Suprapubic skin (tissue), 4 donors: ENCODE measurements at regions not wholly inside any gene's neighbourhood (a gene's known extent, or its start where the extent isn't known, plus 50 kb on each side); places are given as distances from the start of the nearest gene placed in this dataset.

ENCODE experiments used
- DNase-seq, 2 donors: peaks; one replicate each; pipeline ENCODE4 v3.0.0-alpha.2; 2019; ENCODE audit warnings: low spot score in 2 of 2
- H3K27ac ChIP-seq: fragments of 200-600 bp; sonication (generic); one replicate; pipeline ENCODE4 v1.5.1; 2019
- H3K27me3 ChIP-seq: fragments of 200-600 bp; sonication (generic); one replicate; pipeline ENCODE4 v1.5.1; 2019
- H3K36me3 ChIP-seq: fragments of 200-600 bp; sonication (generic); one replicate; pipeline ENCODE4 v1.5.1; 2019
- H3K4me1 ChIP-seq: fragments of 200-600 bp; sonication (generic); one replicate; pipeline ENCODE4 v1.5.1; 2019
- H3K4me3 ChIP-seq: fragments of 200-600 bp; sonication (generic); one replicate; pipeline ENCODE4 v1.5.1; 2019; ENCODE audit warnings: mild to moderate bottlenecking
- H3K9me3 ChIP-seq: fragments of 200-600 bp; sonication (generic); one replicate; pipeline ENCODE4 v1.5.1; 2019
- EP300 ChIP-seq: sonication (generic); formaldehyde crosslinking; IDR thresholded peaks from one replicate; pipeline ENCODE4 v1.6.1; 2017; ENCODE audit warnings: antibody characterized with exemption
- POLR2A ChIP-seq, 2 donors: fragments of 450-650 bp; IDR thresholded peaks; one replicate each; pipeline ENCODE4 v1.6.1; 2017; ENCODE audit warnings: antibody characterized with exemption in 2 of 2, mild to moderate bottlenecking in 2 of 2, moderate library complexity in 2 of 2
- POLR2AphosphoS5 ChIP-seq, 3 donors: sonication (generic); formaldehyde crosslinking; IDR thresholded peaks; one replicate each; pipeline ENCODE4 v1.6.1; 2017; ENCODE audit warnings: antibody characterized with exemption in 3 of 3
- WGBS: methylation state at CpG from one replicate; pipeline ENCODE4 v1.1.5; 2018; 5-methylcytosine and 5-hydroxymethylcytosine counted together
- TF ChIP-seq, protein P1 (sequence below), 2 donors: fragments of 200-600 bp in 1 of 2; fragments of 450-650 bp in 1 of 2; sonication (generic) in 1 of 2; IDR thresholded peaks; one replicate each; pipeline ENCODE4 v1.5.1; 2016 to 2019; ENCODE audit warnings: antibody characterized with exemption in 2 of 2, mild to moderate bottlenecking in 1 of 2, moderate library complexity in 1 of 2

DNA sequence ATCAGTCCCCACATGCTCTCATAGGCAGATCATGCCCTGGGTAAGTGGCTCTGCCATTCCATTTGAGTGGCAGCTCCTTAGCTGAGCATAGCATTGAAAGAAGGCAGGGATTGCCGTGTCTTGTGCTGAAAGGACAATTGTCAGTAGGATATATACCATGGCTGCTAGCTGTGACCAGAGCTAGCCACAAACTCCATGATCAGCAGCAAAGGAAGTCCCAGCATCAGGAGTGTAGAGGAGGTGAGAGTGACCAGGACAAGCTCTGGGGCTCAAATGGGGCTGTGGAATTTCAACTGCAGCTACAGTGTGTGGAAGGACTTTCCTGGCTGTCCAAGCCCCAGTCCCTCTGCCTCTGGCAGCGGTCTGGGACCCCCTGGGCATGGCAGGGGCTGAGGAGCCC, 54.4 kb upstream of the LGALSL start:
- TF ChIP-seq, protein P1, sequence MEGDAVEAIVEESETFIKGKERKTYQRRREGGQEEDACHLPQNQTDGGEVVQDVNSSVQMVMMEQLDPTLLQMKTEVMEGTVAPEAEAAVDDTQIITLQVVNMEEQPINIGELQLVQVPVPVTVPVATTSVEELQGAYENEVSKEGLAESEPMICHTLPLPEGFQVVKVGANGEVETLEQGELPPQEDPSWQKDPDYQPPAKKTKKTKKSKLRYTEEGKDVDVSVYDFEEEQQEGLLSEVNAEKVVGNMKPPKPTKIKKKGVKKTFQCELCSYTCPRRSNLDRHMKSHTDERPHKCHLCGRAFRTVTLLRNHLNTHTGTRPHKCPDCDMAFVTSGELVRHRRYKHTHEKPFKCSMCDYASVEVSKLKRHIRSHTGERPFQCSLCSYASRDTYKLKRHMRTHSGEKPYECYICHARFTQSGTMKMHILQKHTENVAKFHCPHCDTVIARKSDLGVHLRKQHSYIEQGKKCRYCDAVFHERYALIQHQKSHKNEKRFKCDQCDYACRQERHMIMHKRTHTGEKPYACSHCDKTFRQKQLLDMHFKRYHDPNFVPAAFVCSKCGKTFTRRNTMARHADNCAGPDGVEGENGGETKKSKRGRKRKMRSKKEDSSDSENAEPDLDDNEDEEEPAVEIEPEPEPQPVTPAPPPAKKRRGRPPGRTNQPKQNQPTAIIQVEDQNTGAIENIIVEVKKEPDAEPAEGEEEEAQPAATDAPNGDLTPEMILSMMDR (IDR thresholded peaks at IDR 0.05) = no peak
- no peak for TF ChIP-seq POLR2AphosphoS5 (IDR thresholded peaks at IDR 0.05)
- TF ChIP-seq POLR2A (IDR thresholded peaks at IDR 0.05) = no peak
- no peak for TF ChIP-seq EP300
- no peaks in the 10 kb centered on the region for H3K36me3 ChIP-seq
- no peaks in the 10 kb centered on the region for H3K9me3 ChIP-seq
- no peak overlapping the region for H3K27ac ChIP-seq
- no peak overlapping the region for H3K4me3 ChIP-seq
- WGBS = 94% methylated on average over 2 of the region's 2 CpGs
- no peak for DNase-seq
- no peaks in the 10 kb centered on the region for H3K27me3 ChIP-seq
- H3K4me1 ChIP-seq = peaks cover 29% of the 10 kb centered on the region

DNA sequence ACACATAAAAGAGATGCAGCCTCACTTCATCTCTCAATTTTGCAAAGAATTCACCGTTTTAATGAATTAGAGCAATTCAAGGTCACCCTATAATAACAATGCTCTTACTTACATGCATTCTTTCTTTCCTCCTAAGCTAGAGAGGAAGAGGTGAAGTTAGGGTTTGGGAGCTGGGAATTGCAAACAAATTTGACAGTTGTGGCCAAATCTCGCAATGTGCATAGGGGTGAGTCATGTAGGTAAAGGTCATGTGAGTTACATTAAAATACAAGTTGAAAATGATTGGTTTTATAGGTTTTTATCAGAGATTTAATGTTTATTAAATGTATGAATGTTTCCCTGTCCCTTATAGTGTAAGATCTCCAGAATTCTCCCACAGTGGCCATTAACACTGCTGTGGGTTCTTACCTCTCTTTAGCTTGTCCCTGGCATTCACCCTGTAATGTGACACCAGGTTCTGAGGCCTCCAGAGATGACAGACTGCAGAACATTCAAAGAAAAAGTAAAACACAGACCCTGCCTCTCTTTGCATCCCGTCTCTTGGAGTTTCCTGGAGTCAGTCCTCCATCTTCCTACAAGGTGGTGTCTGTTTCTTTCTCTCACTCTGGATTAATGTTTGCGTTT, 53.7 kb upstream of the LGALSL start:
- no peaks in the 10 kb centered on the region for H3K36me3 ChIP-seq
- 91% methylated on average over 4 of the region's 4 CpGs for WGBS
- DNase-seq = no peak
- H3K27ac ChIP-seq = no peak overlapping the region
- no peak overlapping the region for H3K4me3 ChIP-seq
- no peaks in the 10 kb centered on the region for H3K27me3 ChIP-seq
- TF ChIP-seq, protein P1 (IDR thresholded peaks at IDR 0.05) = no peak
- TF ChIP-seq EP300 = no peak
- no peak for TF ChIP-seq POLR2A (IDR thresholded peaks at IDR 0.05)
- TF ChIP-seq POLR2AphosphoS5 (IDR thresholded peaks at IDR 0.05) = no peak
- peaks cover 36% of the 10 kb centered on the region for H3K4me1 ChIP-seq
- H3K9me3 ChIP-seq = no peaks in the 10 kb centered on the region

DNA sequence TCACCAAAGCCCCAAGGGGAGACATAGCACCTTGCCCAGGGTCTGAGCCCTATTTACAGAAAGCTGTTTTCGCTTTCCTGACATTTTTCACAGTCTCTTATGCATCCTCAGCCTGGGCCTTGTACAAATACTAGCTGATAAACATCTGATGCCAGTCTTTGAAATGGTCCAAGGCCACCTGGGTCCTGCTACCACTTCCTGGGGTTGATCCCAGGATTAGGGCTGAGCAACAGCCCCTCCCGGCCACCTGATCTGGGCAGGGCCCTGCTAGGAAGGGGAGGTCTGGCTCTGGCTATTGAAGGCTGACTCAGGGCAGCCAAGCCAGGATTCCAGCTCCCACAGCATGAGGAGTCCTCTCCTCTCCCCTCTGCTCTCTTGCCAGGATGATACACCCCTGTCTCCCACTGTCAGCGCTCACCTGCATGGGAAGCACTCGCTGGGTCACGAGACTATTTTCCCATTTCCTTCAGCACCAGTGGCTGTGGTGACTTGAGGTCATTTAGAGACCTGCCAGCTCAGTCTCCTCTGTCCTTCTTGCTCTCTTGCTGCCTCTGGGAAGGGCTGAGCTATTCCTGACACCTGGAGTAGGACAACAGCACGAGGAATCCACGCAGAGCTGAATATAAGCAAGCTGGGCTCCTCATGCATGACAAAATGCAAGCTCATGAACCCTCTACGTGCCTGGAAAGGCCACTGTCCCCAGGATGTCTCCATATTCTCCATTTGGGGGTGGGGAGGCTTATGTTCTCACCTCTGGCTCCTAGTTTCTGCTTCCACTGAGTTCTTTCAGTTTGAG, 53.0 kb upstream of the LGALSL start:
- Histone ChIP-seq H3K27me3 (no peaks in the 10 kb centered on the region), H3K36me3 (no peaks in the 10 kb centered on the region), H3K9me3 (no peaks in the 10 kb centered on the region), H3K4me1 (peaks cover 43% of the 10 kb centered on the region), H3K4me3 (no peak overlapping the region), H3K27ac (no peak overlapping the region)
- DNase-seq = no peak
- 93% methylated on average over 8 of the region's 8 CpGs for WGBS
- TF ChIP-seq POLR2A (IDR thresholded peaks at IDR 0.05) (no peak), EP300 (no peak), POLR2AphosphoS5 (IDR thresholded peaks at IDR 0.05) (no peak)
- TF ChIP-seq, protein P1 (IDR thresholded peaks at IDR 0.05) = no peak

DNA sequence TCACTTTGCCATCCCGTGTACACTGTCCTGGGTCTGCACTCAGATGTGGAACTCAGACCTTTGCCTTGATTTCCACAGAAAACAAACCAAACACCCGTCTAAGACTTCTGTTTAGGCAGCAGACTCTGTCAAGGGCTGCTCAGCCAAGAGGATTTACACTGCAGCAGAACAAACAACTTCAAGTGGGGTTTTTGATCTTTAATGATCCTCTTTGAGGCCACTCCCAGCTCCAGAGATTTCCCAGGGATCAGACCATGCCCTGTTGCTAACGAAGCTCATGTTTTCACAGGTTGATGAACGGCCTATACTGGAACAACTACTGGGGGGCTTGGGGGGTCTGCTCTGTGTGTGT, 52.5 kb upstream of the LGALSL start:
- no peaks in the 10 kb centered on the region for H3K27me3 ChIP-seq
- no peaks in the 10 kb centered on the region for H3K9me3 ChIP-seq
- WGBS = 78% methylated on average over 4 of the region's 4 CpGs
- no peaks in the 10 kb centered on the region for H3K36me3 ChIP-seq
- no peak for TF ChIP-seq POLR2AphosphoS5 (IDR thresholded peaks at IDR 0.05)
- no peak for TF ChIP-seq POLR2A (IDR thresholded peaks at IDR 0.05)
- no peak for TF ChIP-seq EP300
- TF ChIP-seq, protein P1 (IDR thresholded peaks at IDR 0.05) = no peak
- H3K27ac ChIP-seq = no peak overlapping the region
- H3K4me3 ChIP-seq = no peak overlapping the region
- peaks cover 49% of the 10 kb centered on the region for H3K4me1 ChIP-seq
- no peak for DNase-seq

DNA sequence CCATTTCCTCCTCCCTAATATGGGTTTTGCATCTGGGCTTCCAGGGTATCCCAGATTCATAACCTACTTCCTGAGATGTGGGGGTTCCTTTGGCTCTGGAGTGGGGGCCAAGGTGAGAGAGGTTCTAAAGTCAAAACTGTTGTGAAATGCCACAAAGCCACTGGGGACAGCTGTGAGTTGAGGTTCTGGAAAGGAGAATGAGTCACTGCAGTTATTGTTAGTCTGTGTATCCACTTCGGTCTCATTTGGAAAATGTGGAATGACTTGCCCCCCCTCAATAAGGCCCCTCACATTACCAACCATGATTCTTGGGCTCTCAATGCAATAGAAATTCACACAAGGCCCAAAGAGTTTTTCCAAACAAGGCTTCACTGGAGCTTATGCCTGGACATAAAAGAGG, 51.1 kb upstream of the LGALSL start:
- H3K4me1 ChIP-seq = peaks cover 52% of the 10 kb centered on the region
- peak overlapping the region; percentile 72 for H3K27ac ChIP-seq
- no peaks in the 10 kb centered on the region for H3K27me3 ChIP-seq
- H3K4me3 ChIP-seq = no peak overlapping the region
- no peaks in the 10 kb centered on the region for H3K9me3 ChIP-seq
- WGBS = 80% methylated on average over 1 of the region's 1 CpG
- TF ChIP-seq POLR2A (IDR thresholded peaks at IDR 0.05) (no peak), EP300 (no peak), POLR2AphosphoS5 (IDR thresholded peaks at IDR 0.05) (no peak)
- TF ChIP-seq, protein P1 (IDR thresholded peaks at IDR 0.05) = no peak
- H3K36me3 ChIP-seq = no peaks in the 10 kb centered on the region
- no peak for DNase-seq
